ENCODE measurements at regions not wholly inside any gene's neighbourhood (a gene's known extent, or its start where the extent isn't known, plus 50 kb on each side); places are given as distances from the start of the nearest gene placed in this dataset.

GRCh38 chr10:83926606-83927005 lies 212.7 kb upstream of the GHITM start:
- TF ChIP-seq POLR2A (IDR thresholded peaks at IDR 0.05; ENCODE audit: low read depth, low read length) (no peak), POLR2AphosphoS5 (IDR thresholded peaks at IDR 0.05; ENCODE audit: low read depth, low read length) (no peak), TAF1 (IDR thresholded peaks at IDR 0.05; ENCODE audit: borderline replicate concordance, low read depth, low read length) (no peak)
